DMS153 treated with DMSO at 0.1 percent for 48 hours (cell line): ENCODE measurements at regions not wholly inside any gene's neighbourhood (a gene's known extent, or its start where the extent isn't known, plus 50 kb on each side); places are given as distances from the start of the nearest gene placed in this dataset.
"Not testable (repeated sequence)": the region's sequence is repeated elsewhere in the genome, so short reads cannot be mapped to it uniquely, and the experiment has no call there.

Source experiments
- DNase-seq: peaks from one replicate; lab custom pipeline; 2025; ENCODE audit not compliant: unreplicated experiment; lab: John Stamatoyannopoulos, UW

DNA sequence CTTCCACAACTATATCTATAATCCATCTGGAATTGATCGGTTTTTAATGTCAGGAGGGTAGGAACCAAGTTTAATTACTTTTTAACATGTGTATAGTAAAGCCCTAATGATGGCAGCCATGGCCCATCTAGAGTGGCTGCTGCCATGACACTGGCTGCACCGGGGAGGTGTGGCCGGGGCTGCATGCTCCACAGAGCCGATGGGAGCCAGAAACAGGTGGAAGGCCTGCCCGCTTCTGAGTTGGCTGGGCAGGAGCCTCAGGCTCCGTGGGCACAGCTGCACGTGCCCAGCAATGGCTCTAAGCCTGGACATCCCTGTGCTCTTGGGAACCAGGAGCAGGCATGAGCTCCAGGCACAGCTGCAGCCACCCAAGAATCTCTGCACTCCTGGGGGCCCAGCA lies 73.0 kb downstream of the GBP6 start:
- DNase-seq, result no peak

DNA sequence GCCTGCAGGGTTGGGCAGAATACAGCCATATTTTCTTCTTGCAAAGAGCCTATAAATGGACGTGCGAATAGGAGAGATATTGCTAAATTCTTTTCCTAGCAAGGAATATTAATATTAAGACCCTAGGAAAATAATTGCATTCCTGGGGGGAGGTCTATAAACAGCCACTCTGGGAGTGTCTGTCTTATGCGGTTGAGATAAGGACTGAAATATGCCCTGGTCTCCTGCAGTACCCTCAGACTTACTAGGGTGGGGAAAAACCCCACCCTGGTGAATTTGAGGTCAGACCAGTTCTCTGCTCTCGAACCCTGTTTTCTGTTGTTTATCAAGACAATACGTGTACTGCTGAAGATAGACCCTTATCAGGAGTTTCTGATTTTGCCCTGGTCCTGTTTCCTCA lies 74.4 kb downstream of the GBP6 start:
- not testable (repeated sequence) for DNase-seq

DNA sequence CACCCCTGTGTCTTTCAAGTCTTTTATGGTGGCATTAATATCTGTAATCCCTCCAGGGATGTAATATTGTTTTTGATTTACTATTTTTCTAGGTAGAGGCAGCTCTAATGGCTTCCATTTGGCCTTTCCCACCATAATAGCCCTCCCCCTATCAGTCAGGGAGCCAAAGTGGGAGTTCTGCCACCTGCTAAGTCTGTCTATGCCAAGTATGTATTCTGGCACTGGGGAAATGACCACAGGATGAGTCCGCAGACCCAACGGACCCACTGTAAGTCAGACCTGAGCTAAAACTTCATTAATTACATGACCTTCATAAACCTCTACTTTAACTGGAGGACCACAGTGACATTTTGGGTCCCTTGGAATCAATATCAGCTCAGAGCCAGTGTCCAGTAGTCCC lies 77.1 kb downstream of the GBP6 start:
- no peak for DNase-seq

DNA sequence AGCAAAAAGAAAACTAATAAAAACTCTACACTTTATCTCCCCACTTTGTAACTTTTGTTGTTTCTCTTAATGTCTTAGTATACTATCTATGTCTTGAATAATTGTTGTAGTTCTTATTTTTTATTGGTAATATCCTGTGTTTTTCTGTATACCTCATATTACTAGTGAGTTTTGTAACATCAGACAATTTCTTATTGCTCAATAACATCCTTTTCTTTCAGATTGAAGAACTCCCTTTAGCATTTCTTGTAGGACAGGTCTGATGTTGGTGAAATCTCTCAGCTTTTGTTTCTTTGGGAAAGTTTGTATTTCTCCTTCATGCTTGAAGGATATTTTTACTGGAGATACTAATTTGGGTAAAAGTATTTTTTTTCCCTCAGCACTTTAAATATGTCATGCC lies 79.8 kb upstream of the LRRC8B start:
- no peak for DNase-seq

DNA sequence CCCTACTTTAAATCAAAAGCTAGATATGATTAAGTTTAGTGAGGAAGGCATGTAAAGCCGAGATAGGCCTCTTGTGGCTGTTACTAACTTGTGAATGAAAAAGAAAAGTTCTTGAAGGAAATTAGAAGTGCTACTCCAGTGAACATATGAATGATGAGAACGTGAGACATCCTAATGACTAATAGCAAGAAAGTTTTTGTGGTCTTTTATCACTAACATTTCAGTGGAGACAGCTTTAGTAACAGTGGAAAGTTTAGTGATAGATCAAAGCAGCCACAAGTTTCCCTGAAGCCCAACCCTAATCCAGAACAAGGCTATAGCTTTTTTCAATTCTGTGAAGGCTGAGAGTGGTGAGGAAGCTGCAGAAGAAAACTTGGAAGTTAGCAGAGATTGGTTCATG lies 73.6 kb upstream of the LRRC8B start:
- no peak for DNase-seq

DNA sequence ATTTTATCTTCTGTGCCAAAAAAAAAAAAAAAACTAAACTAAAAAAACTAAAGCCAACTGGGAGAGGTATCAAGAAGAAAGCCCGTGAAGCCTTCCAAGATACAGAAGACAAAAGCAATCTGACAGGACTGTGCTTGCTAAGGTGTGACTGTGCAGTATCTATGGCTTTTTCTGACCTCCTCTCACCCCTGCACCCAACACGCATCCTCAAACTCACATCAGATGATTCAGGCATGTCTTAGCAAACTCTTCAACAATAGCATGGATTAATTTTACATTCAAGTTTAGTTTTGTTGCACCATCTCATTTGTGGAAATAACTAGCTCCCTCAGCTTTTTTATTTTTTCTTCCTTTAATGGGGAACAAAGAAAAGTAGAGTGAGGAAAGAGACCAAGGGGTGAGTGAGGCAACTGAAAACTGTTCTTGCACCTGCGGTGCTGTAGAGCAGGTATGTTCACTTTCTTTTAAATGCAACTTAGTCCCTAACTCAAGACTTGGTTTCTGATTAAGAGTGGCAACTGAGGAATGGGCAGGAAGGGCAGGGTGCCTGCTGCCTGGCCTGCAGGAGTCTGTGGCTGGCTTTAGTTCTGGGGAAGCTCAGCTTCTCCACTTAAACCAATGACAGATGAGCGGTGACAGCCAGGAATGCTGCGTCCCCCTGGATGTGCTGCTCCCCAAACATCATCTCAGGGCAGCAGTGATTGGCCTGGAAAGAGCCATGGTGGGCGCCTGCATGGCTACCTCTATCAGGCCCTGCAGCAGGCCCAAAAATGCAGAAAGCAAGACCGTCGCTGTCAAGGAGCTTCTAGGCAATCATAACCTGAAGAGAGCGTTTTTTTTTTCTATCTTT lies 71.3 kb upstream of the LRRC8B start:
- no peak for DNase-seq

DNA sequence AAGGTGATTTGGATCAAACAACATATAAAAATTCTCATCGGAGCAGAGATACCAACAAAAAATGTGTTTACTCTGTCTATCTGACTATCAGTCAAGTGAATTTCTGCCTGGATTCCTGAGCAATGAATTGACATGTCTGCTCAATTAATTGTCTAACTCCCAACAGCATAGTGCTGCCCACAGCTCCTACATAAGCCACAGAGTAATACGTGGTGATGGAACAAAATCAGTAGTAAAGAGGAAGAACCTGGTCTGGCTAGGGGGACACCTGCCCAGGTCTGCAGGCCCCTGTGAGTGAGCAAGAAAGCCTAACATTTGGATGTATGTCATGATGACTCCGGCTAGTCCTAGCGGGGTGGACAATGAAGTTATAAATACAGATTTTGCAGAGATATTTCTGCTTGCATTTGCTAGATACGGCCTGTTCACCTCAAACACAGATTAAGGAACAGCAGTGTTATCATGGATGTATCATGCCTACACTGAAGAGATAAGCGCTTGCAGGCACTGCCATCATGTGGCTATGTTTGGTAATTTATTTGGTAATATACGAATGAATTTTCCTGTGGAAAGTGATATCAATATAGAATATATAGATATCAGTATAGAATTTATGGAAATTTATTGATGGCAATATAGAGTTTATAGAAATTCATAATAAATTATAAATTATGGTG lies 69.6 kb upstream of the LRRC8B start:
- peak; percentile 53 for DNase-seq

DNA sequence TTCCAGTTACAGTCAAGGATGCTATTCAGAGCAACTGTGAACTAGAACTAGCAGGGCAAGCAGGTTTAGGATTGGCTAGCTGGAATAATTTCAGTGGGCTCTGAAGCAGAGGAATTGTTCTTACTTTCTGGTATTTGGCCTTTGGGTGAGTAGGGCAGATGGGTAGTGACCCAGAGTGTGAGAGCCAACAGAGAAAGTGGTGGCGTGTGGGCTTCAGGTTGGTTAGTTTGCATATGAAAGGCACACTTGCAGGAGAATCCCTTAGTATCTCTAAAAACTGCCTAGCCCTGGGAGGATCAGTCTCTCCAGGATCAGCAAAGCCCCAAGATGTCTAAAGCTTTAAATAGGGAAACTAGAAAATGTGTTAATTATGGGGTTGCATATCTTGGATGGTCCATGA lies 67.6 kb upstream of the LRRC8B start:
- no peak for DNase-seq

DNA sequence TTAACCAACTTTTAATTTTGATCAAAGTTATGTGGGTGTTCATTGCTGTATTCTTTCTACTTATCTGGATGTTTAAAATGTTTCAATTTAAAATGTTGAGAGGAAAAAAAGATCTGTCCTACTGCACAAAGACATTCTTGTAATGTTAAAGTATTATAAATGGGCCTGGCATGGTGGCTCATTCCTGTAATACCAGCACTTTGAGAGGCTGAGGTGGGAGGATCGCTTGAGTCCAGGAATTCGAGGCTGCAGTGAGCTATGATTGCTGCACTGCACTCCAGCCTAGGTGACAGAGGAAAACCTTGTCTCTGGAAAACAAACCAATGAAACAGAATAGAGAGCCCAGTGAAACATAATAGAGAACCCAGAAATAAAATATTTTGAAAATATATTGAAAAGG lies 65.5 kb upstream of the LRRC8B start:
- no peak for DNase-seq

DNA sequence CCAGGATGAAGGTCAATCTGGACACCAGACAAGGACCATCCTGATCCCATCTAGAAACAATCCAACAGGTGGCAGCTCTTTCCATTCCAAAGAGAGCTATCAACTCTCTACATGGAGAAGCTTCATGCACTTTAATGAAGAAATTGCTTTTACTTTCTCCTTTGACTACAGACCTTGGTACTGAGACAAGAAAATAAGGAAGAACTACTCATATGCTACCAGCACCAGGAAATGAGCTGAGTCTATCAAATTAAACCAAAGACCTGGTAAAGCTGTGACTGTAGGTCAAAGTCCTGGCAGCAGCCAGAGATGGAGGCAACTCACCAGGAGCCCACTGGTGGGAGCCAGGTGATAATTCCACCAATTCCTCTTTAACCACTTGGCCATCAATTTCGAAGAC lies 64.3 kb upstream of the LRRC8B start:
- DNase-seq, result no peak

DNA sequence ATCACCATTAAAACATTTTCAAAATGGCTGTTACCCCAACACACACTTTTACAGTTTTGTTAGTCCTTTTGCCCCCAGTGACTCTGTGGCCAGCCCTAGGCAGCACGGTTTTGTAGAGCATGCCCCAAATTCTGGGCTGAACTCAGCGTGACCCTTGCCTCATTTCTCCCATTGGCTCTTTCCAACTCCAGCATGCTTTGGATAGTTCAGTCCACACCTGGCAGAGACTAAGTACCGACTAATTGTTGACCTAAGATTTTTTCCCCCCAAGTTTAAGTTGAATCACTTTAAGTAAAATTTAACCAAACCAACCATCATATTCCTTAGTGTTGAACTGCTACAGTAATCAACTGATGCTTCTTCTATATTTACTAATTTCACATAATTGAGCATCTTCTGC lies 62.4 kb upstream of the LRRC8B start:
- DNase-seq, result no peak

DNA sequence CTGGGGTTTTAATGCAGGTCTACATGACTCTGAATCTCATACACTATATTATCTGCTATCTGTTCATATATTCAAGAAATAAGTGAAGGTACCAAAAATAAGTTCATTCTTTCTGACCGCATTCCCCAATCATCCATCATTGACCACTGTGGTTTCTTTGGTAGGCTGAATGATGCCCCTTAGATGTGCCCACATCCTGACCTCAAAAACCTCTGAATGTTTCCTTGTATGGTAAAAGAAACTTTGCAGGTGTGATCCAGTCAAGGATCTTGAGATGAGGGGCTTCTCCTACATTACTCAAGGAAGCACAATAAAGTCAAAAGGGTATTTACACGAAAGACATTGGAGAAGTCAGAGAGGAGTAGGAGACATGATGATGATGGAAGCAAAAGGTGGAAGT lies 60.6 kb upstream of the LRRC8B start:
- no peak for DNase-seq

DNA sequence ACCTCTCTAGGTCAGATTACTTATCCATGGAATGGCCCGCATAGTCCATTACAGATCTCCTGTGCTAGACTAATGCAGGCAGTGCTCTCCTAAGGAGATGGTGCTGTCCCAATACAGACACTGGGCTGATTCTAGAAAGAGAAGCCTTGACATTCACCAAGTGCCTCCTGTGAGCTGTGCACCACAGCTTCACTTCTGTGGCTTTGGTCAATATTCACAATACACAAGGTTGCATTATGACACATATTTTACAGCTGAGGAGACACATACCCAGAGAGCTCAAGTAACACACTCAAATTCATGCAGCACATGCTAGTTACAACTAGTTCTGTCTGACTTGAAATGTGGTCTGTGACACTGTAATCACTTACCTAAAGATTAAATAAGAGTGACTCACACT lies 59.4 kb upstream of the LRRC8B start:
- DNase-seq, result no peak

DNA sequence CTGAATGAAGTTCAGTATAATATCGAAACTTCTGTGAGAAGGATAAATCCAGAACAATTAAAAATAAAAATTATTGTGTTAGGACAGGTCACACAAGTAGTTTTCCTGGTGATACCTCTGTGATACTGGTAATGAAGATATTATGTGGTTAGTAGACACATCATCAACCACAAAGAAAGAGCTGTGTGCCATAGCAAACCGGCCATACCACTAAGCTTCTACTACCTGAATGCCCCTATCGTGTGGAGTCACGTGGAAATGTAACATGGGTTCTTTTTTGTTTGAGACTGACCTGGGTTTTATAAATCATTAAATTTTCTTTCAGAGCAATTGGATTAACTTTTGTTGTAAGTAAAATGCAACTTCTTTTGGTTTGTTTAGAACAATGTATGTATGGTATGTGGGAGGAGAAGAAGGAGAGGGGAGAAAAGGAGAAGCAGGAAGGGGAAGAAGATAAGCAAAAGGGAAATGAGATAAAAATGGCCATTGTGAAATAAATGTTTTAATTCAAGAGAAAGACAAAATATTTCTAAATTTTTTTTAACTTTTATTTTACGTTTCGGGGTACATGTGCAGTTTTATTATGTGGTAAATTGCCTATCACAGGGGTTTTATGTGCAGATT lies 58.2 kb upstream of the LRRC8B start:
- no peak for DNase-seq

DNA sequence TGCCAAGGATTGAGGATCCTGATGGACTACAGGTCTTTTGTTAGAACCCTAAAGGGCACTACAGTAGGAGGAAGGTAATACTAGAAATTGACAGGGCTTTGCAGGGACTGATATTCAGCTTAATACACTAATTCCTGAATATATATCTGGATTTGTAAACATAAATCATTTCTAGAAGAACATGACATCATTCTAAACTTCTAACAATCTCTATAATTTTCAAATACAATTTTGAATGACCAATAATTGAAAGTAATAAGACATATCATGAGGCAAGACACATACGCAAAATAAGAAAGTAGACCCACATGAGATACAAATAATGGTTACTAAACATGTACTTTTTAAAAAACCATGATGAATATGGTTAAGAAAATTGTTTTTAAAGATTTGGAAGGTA lies 52.4 kb upstream of the LRRC8B start:
- DNase-seq, result no peak

DNA sequence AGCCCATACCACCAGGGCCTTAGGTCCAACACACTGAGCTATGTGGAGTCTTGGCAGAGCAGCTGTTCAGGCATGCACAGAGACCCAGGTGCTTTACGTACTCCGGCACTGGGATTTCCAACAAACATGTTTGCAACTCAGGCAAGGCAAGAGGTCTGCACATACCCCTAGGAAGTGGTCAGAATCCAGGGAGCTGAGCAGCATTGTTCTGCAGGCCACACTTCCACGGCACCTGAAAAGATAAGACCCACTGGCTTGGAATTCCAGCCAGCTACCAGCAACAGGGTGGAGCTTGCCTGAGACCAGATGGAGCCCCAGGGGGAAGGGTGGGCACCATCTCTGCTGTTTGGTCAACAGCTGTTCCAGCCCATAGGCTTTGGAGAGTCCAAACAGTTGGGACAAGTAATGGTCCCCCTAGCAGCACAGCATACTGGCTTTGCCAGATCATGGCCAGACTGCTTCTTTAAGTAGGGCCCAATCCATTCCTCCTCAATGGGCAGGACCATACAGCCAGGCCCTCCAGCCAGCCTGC lies 51.7 kb upstream of the LRRC8B start:
- DNase-seq, result no peak
